AG04449 (cell line): ENCODE measurements at regions not wholly inside any gene's neighbourhood (a gene's known extent, or its start where the extent isn't known, plus 50 kb on each side); places are given as distances from the start of the nearest gene placed in this dataset.

Experiments used
- CTCF ChIA-PET: fragments of 350-600 bp; formaldehyde crosslinking; extraction: SDS; loops from one replicate; lab custom pipeline; 2021; ENCODE audit warnings: antibody characterized with exemption; lab: Yijun Ruan, JAX
- POLR2A ChIA-PET: fragments of 400-600, 350-600 bp; formaldehyde crosslinking; extraction: SDS; loops from one replicate; lab custom pipeline; 2020; ENCODE audit warnings: antibody characterized with exemption, inconsistent platforms; lab: Yijun Ruan, JAX
- DNase-seq: peaks from one replicate; pipeline ENCODE4 v3.0.0-alpha.2; 2010; ENCODE audit warnings: low read depth, low spot score
- H3K4me3 ChIP-seq: 2 replicates; pipeline ENCODE4 v1.5.1; 2011; ENCODE audit warnings: low read depth, mild to moderate bottlenecking, control low read depth, low read length
- TF ChIP-seq, protein P1 (sequence below): IDR thresholded peaks from one replicate; pipeline ENCODE4 v1.5.1; 2011; ENCODE audit warnings: mild to moderate bottlenecking, moderate library complexity, low read length, control low read depth, inconsistent platforms; ENCODE audit not compliant: insufficient read depth; ENCODE audit errors: missing control alignments

DNA sequence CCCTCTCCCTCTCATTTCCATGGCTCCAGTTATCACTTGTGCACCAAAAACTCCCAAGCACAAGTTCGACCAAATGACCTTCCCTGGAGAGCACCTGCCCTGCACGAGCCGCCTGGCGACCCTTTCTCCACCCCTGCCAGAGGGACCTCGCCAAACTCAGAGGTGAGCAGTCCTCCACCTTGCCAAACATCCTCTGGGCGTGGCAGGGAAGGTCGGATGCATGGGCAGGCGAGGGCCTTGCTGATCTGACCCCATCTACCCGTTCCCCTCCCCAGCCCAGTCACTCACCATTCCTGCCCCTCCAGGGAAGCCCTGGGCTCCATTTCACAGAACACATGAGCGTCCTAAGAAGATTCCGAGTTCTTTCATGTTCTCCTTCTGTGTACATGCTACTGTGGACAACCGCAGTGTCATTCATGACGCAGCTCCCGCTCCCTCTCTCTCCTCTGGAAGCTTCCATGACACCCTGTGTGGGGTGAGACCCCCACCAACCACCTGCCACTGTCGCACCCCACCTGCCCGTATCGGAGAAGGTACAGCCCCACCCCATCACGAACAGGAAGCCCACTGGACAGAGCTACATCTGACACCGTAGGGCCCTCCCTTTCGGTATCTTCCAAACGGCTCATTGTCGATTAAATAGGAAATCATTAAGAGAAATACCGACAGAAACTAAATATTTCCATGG is 104.3 kb downstream of the DACT2 start:
- no peak overlapping the region for H3K4me3 ChIP-seq
- TF ChIP-seq, protein P1, sequence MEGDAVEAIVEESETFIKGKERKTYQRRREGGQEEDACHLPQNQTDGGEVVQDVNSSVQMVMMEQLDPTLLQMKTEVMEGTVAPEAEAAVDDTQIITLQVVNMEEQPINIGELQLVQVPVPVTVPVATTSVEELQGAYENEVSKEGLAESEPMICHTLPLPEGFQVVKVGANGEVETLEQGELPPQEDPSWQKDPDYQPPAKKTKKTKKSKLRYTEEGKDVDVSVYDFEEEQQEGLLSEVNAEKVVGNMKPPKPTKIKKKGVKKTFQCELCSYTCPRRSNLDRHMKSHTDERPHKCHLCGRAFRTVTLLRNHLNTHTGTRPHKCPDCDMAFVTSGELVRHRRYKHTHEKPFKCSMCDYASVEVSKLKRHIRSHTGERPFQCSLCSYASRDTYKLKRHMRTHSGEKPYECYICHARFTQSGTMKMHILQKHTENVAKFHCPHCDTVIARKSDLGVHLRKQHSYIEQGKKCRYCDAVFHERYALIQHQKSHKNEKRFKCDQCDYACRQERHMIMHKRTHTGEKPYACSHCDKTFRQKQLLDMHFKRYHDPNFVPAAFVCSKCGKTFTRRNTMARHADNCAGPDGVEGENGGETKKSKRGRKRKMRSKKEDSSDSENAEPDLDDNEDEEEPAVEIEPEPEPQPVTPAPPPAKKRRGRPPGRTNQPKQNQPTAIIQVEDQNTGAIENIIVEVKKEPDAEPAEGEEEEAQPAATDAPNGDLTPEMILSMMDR: no peak
- ChIA-PET POLR2A (no interaction called here), CTCF (no interaction called here)
- DNase-seq: no peak

DNA sequence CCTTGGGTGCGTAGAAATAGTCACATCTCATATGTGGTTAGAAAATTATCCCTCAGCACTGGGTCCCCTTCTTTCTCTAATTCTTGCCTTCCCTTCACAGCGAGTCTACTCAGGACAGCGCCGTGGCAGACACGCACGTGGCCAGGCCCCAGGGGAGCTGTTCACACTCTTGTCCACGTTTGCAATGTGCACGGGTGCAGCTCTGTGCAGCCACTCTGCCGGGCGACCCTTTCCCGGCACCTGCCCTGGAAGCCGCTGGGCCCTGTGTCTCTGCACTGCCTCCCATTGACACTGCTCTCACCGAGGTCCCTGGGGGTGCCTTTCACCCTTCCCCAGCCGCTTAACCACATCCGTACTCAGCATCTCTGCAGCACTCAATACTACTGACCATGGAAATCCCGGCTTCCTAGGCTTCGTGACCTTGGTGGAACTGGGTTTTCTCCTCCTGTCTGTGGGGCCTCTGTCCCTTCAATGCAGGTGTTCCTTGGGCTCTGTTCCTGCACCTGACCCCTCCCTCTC is 104.9 kb downstream of the DACT2 start:
- no peak for DNase-seq
- POLR2A ChIA-PET: no interaction called here
- H3K4me3 ChIP-seq: no peak overlapping the region
- CTCF ChIA-PET: no interaction called here
- TF ChIP-seq, protein P1: no peak

DNA sequence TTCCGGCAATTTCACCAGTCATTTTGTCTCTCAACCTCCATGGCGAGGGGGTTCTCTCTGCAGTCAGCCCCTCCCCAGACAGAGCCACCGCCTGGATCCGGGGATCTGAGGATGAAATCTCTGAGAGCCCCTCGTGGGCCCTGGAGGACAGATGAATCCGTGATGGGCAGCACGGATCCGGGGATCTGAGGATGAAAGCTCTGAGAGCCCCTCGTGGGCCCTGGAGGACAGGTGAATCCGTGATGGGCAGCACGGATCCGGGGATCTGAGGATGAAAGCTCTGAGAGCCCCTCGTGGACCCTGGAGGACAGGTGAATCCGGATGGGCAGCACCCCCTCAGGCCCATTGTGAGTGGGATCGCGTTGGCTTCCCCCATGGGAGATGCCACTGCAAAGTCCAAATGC is 106.5 kb downstream of the DACT2 start:
- no peak for DNase-seq
- ChIA-PET CTCF (no interaction called here), POLR2A (no interaction called here)
- H3K4me3 ChIP-seq: no peak overlapping the region
- TF ChIP-seq, protein P1: no peak

DNA sequence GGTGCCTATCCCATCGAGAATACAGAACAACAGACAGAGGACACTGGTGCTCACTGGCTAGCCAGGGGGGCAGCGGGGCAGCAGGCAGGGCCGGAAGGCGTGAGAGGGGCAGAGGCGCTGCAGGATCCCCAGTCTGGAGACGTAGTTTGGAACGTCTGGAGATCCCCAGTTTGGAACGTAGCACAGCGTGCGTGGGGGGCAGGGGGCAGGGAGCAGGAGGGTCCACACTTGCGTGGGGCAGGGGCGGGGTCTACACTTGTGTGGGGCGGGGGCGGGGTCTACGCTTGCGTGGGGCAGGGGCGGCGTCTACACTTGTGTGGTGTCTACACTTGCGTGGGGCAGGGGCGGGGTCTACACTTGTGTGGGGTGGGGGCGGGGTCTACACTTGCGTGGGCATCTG is 107.2 kb downstream of the DACT2 start:
- CTCF ChIA-PET: no interaction called here
- H3K4me3 ChIP-seq: no peak overlapping the region
- no peak for DNase-seq
- TF ChIP-seq, protein P1: no peak
- POLR2A ChIA-PET: no interaction called here

DNA sequence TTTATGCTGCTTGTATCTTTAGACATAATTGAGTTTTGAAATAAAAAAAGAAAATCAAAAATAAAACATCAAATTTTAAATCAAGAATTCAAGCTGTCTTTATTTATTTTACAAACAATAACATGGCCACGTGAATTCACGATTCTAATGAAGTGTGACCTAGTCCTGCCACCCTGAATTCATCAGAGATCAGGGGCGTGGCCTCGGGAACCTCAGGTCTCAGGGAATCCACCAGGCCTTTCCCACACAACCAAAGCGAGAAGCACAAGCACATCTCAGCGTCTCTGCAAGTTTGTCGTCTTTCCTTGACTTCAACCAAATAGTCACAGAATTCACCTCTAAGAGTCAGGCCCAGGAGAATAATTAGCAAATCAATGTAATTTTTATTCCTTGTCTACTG is 107.9 kb downstream of the DACT2 start:
- ChIA-PET POLR2A (no interaction called here), CTCF (no interaction called here)
- TF ChIP-seq, protein P1: no peak
- no peak overlapping the region for H3K4me3 ChIP-seq
- no peak for DNase-seq

DNA sequence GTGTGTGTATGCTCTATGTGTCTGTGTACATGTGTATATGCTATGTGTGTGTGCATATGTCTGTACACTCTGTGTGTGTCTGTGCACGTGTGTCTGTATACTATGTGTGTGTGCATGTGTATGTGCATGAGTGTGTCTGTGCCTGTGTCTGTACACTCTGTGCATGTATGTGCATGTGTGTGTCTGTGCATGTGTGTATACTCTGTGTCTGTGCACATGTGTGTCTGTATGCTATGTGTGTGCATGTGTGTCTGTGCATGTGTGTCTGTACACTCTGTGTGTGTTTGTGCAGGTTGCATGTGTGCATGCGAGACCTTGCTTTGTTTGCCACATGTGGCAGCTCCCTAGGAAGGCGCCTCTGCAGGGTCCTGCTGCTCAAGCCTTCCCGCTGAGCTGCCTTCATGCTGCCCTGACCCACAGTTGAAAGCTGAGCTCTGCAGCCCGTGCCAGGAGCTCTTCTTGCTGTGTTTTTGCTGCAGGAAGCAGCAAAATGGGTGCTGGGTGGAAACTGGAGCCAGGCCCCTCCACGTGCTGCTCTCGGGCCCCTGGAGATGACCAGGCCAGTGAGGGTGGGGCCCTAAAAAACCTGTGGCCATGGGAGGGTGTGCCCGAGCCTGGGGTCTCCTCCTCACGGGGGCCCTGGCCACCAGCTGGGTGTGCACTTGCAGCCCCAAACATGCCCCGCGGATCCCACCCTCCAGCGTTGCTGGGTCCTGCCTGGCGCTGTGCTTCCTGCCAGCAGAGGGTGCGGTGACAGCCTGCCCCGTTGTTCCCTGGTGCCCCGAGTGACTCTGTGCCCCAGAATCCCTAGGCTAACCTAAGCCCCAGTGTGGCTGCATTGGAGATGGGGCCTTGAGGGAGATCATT is 109.1 kb downstream of the DACT2 start:
- POLR2A ChIA-PET: no interaction called here
- no peak overlapping the region for H3K4me3 ChIP-seq
- CTCF ChIA-PET: no interaction called here
- DNase-seq: no peak
- TF ChIP-seq, protein P1: no peak
